ENCODE measurements at regions not wholly inside any gene's neighbourhood (a gene's known extent, or its start where the extent isn't known, plus 50 kb on each side); places are given as distances from the start of the nearest gene placed in this dataset.

GRCh38 chr5:39491210-39491609 is 66.4 kb upstream of the DAB2 start:
- DNase-seq: no peak

GRCh38 chr5:39489263-39489662 is 64.5 kb upstream of the DAB2 start:
- DNase-seq: no peak

- DNase-seq: no peak
These were observed 62.0 kb upstream of the DAB2 start for GRCh38 chr5:39486790-39487189.

DNA sequence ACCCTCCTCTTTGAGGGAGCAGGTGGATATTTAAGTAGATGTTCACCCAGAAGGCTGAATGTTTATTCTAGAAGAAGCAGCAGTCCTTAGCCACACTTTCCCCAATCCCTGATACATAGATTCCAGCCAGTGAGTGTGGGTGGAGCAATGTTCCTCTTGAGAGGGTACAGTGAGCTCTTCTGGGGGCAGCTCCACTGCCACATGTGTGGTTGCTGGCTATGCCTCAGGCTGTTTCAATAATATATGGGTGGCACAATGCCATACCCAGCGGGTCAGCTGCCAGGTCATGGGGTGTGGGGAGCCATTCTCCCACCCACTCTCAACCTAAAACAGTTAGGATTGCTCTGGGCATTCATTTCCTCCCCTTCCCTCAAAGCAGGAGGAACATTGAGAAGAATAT is 61.6 kb upstream of the DAB2 start:
- DNase-seq: no peak

- DNase-seq: no peak
These were observed 60.3 kb upstream of the DAB2 start for GRCh38 chr5:39485079-39485478.

GRCh38 chr5:39484673-39485072 is 59.9 kb upstream of the DAB2 start:
- no peak for DNase-seq

DNA sequence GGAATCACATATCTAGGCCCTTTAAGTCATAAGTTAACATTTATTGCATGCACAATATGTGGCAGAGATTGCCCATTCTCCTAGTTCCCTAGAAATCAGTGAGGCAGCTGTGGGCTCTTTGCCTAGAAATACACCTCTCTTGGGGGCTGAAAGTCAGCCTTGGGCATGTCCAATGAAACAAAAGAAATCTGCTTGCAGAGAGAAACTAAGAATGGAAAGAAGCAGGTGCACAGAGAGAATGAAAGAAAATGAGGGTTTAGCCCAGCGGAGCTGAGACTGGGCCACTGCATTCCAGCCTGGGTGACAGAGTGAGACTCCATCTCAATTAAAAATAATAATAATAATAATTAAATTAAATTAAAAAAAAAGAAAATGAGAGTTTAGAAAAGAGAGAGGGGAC is 57.3 kb upstream of the DAB2 start:
- no peak for DNase-seq

GRCh38 chr5:39479537-39479936 is 54.8 kb upstream of the DAB2 start:
- DNase-seq: no peak

- no peak for DNase-seq
These were observed 54.1 kb upstream of the DAB2 start for GRCh38 chr5:39478863-39479262.

- no peak for DNase-seq
These were observed 52.1 kb upstream of the DAB2 start for GRCh38 chr5:39476843-39477220.

DNA sequence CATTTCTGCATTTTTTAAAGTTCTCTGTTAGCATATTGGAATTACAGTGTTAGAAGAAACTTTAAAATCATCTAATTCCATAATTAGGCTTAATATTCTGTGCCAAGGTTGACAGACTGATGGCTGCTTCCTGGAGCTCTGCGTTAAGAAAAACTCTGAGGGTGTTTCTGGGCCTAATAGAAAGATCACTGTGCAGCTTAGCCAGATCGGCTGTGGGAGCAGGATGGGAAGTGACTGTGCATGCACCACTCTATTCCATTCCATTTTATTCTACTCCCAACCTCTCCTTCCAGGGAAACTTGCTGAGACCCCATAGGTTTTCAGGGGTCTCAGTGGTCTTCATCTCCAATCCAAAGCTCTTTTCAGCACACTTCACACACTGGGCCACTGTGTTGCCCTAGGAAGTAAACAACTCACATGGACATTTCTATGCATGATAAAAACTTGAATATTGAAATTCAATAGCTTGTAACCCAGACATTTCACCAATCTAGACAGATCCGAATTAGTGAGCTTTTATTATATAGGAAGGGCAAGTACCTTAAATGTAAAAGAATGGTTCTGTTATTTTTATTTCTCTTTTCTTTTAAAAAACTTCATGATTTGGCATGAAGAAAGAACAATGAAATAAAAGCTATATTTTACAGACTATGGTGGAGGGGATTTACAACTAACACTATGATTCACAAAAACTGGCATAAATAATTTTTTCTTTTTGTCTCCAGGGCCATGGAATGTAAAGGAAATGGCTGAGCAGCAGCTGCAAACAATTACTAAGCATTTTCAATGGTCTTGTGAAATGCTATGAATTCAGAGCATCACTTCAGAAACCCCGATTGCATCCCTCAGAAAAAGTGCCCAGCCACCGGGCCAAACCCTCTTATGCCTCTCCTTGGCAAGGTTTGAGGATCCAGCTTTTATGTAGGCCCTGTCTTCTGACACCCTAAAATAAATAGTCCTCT is 51.4 kb upstream of the DAB2 start:
- no peak for DNase-seq

DNA sequence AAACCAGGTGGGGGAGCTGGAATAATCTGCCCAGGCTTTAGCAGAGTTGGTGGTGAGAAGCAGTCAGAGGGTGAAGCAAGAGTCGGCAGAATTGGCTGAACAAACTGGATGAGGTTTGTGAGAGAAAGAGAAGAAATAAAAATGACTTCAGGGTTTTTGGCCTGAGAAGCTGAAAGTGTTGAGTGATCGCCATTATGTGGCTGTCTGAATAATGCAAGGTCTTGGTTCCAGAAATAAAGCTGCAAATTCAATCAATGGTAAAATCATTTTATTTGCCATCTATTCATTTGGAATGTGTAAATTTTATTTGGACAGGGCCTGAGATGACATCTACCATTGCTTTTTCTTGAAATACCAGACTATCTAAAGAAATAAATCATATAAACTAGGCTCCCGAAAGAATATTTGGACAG is 50.4 kb upstream of the DAB2 start:
- no peak for DNase-seq

Measured in SHP77 treated with DMSO at 0.1 percent for 48 hours (cell line).